ENCODE measurements at regions not wholly inside any gene's neighbourhood (a gene's known extent, or its start where the extent isn't known, plus 50 kb on each side); places are given as distances from the start of the nearest gene placed in this dataset.

DNA sequence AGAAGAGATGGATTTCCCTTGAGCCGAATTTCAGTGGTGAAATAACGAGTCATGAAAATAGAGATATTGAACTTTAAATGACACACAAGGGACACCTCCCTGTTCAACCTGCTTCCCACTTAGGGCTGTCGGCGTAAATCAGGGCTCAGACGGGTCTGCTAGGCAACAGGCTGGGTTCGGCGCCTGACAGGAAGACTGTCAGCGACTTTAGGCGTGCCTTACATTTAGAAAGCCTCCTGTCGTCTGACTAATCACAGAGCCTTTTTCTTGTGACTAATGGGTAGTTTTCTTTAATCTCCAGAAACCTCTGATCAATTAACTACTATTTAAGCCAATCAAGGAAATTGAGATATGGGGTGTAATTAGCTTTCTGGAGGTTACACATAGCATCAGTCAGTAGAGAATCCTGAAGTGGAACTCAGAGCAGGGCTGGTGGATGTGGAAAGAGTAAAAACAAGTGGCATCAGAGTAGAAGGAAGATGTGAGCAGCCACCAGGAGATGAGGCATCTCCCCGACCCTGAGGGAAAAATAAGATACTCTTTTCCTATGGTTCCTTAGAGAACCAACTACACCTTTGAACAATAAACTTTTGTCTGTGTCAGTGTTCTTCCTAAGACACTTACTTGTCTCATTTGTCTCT lies 86.2 kb upstream of the HS3ST1 start:
- Histone ChIP-seq H3K27ac (ENCODE audit: poor library complexity, severe bottlenecking) (no peak overlapping the region), H3K27me3 (ENCODE audit: insufficient read depth, poor library complexity, severe bottlenecking) (no peaks in the 10 kb centered on the region), H3K9me3 (ENCODE audit: severe bottlenecking) (no peaks in the 10 kb centered on the region), H3K4me3 (ENCODE audit: severe bottlenecking) (no peak overlapping the region), H3K36me3 (ENCODE audit: low read depth) (no peaks in the 10 kb centered on the region), H3K4me1 (ENCODE audit: insufficient read depth, poor library complexity, severe bottlenecking) (no peaks in the 10 kb centered on the region)
- DNase-seq (ENCODE audit: low spot score): no peak
- TF ChIP-seq, protein P1, sequence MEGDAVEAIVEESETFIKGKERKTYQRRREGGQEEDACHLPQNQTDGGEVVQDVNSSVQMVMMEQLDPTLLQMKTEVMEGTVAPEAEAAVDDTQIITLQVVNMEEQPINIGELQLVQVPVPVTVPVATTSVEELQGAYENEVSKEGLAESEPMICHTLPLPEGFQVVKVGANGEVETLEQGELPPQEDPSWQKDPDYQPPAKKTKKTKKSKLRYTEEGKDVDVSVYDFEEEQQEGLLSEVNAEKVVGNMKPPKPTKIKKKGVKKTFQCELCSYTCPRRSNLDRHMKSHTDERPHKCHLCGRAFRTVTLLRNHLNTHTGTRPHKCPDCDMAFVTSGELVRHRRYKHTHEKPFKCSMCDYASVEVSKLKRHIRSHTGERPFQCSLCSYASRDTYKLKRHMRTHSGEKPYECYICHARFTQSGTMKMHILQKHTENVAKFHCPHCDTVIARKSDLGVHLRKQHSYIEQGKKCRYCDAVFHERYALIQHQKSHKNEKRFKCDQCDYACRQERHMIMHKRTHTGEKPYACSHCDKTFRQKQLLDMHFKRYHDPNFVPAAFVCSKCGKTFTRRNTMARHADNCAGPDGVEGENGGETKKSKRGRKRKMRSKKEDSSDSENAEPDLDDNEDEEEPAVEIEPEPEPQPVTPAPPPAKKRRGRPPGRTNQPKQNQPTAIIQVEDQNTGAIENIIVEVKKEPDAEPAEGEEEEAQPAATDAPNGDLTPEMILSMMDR (IDR thresholded peaks at IDR 0.05; ENCODE audit: poor library complexity, severe bottlenecking): no peak
- no peak for ATAC-seq (ENCODE audit: low read depth)

DNA sequence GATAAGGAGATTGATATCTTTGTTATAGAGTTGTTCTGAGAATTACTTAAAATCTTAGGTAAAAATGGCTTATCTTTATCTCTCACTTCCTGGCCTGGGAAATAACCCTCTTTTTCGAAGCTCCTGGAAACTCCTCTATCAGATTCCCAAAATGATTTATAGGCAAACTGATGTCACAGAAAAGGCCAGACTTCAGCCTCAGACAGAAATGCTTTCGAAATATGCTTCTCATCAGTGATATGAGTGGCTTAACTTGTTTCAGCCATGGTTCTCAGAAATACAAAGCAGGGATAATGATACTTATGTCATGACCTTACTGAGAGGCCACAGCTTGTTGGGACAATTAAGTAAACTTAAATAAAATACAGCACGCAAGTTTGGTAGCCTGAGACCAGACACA lies 85.3 kb upstream of the HS3ST1 start:
- Histone ChIP-seq H3K4me3 (ENCODE audit: severe bottlenecking) (no peak overlapping the region), H3K9me3 (ENCODE audit: severe bottlenecking) (no peaks in the 10 kb centered on the region), H3K27me3 (ENCODE audit: insufficient read depth, poor library complexity, severe bottlenecking) (no peaks in the 10 kb centered on the region), H3K36me3 (ENCODE audit: low read depth) (no peaks in the 10 kb centered on the region), H3K4me1 (ENCODE audit: insufficient read depth, poor library complexity, severe bottlenecking) (no peaks in the 10 kb centered on the region), H3K27ac (ENCODE audit: poor library complexity, severe bottlenecking) (no peak overlapping the region)
- DNase-seq (ENCODE audit: low spot score) (no peak), ATAC-seq (ENCODE audit: low read depth) (no peak)
- TF ChIP-seq, protein P1 (IDR thresholded peaks at IDR 0.05; ENCODE audit: poor library complexity, severe bottlenecking): no peak

DNA sequence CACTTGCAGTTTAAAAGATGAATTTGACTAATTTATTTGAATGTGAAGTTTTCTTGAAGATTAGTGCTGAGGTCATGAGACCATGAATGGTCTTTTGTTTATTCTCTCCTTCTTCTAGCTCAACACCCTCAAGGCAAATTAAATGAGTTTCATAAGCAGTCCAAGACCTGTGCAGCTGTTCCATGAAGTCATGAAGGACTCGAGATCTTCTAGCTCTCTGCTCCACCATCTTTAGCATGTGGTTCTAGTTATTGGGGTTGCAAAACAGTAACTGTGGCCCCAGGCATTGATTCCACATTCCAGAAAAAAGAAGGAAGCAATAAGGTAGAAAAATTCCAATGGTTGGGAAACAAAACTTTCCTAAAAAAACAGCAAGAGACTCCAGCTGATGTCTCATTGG lies 84.2 kb upstream of the HS3ST1 start:
- Histone ChIP-seq H3K27me3 (ENCODE audit: insufficient read depth, poor library complexity, severe bottlenecking) (no peaks in the 10 kb centered on the region), H3K36me3 (ENCODE audit: low read depth) (no peaks in the 10 kb centered on the region), H3K9me3 (ENCODE audit: severe bottlenecking) (no peaks in the 10 kb centered on the region), H3K4me1 (ENCODE audit: insufficient read depth, poor library complexity, severe bottlenecking) (no peaks in the 10 kb centered on the region), H3K4me3 (ENCODE audit: severe bottlenecking) (no peak overlapping the region), H3K27ac (ENCODE audit: poor library complexity, severe bottlenecking) (no peak overlapping the region)
- no peak for DNase-seq (ENCODE audit: low spot score)
- TF ChIP-seq, protein P1 (IDR thresholded peaks at IDR 0.05; ENCODE audit: poor library complexity, severe bottlenecking): no peak
- no peak for ATAC-seq (ENCODE audit: low read depth)

DNA sequence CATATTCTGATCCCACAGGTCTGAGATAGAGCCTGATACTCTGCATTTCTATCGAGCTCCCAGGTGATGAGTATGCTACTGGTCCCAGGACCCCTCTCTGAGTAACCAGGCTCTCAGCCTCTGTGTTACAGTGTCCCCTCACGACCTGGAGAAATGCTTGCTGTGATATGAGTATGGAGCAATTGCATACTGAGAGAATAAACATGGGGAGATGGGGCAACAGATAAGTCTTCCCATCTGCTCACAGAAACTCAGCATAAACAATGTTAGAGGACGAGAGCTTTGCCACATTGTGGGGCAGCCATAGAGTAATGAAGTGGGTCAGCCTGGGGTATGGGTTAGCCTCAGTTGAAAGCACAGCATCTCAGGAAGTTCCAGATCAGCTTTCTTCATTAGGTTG lies 82.6 kb upstream of the HS3ST1 start:
- no peak for ATAC-seq (ENCODE audit: low read depth)
- no peaks in the 10 kb centered on the region for H3K27me3 ChIP-seq (ENCODE audit: insufficient read depth, poor library complexity, severe bottlenecking)
- H3K27ac ChIP-seq (ENCODE audit: poor library complexity, severe bottlenecking): no peak overlapping the region
- H3K36me3 ChIP-seq (ENCODE audit: low read depth): no peaks in the 10 kb centered on the region
- no peak overlapping the region for H3K4me3 ChIP-seq (ENCODE audit: severe bottlenecking)
- TF ChIP-seq, protein P1 (IDR thresholded peaks at IDR 0.05; ENCODE audit: poor library complexity, severe bottlenecking): no peak
- H3K9me3 ChIP-seq (ENCODE audit: severe bottlenecking): no peaks in the 10 kb centered on the region
- DNase-seq (ENCODE audit: low spot score): no peak
- H3K4me1 ChIP-seq (ENCODE audit: insufficient read depth, poor library complexity, severe bottlenecking): peaks cover 3% of the 10 kb centered on the region

DNA sequence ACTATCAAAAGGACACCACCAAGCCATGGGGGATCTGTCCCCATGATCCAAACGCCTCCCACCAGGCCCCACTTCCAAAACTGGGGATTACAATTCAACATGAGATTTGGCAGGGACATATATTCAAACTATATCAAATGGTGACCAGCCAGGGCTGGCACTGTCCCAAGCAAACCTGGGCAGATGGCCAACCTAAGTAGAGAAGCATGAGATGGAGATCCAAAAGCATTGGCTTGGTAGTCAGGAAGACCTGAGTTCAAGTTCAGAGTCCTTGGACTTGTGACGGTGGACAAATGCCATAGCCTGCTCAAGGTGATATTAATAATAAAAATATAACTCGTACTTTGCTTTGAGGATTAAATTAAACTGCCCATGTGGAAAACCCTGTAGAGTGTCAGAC lies 79.2 kb upstream of the HS3ST1 start:
- DNase-seq (ENCODE audit: low spot score) (no peak), ATAC-seq (ENCODE audit: low read depth) (no peak)
- H3K27ac ChIP-seq (ENCODE audit: poor library complexity, severe bottlenecking): no peak overlapping the region
- H3K4me1 ChIP-seq (ENCODE audit: insufficient read depth, poor library complexity, severe bottlenecking): peaks cover 22% of the 10 kb centered on the region
- no peaks in the 10 kb centered on the region for H3K9me3 ChIP-seq (ENCODE audit: severe bottlenecking)
- H3K36me3 ChIP-seq (ENCODE audit: low read depth): no peaks in the 10 kb centered on the region
- TF ChIP-seq, protein P1 (IDR thresholded peaks at IDR 0.05; ENCODE audit: poor library complexity, severe bottlenecking): no peak
- H3K4me3 ChIP-seq (ENCODE audit: severe bottlenecking): no peak overlapping the region
- no peaks in the 10 kb centered on the region for H3K27me3 ChIP-seq (ENCODE audit: insufficient read depth, poor library complexity, severe bottlenecking)

Measured in RWPE2 (cell line).